ES-I3 (cell line): ENCODE measurements at regions not wholly inside any gene's neighbourhood (a gene's known extent, or its start where the extent isn't known, plus 50 kb on each side); places are given as distances from the start of the nearest gene placed in this dataset.

Experiments
- H3K36me3 ChIP-seq: 2 replicates; pipeline ENCODE4 v1.6.1; 2013; ENCODE audit warnings: mild to moderate bottlenecking, low read length, control low read depth, moderate library complexity; ENCODE audit not compliant: insufficient read depth
- H3K4me1 ChIP-seq: 2 replicates; pipeline ENCODE4 v1.6.1; 2013; ENCODE audit warnings: mild to moderate bottlenecking, control low read depth, low read length; ENCODE audit not compliant: insufficient read depth
- H3K9ac ChIP-seq: 2 replicates; pipeline ENCODE4 v1.6.1; 2013; ENCODE audit warnings: low read depth, mild to moderate bottlenecking, low read length, moderate library complexity
- H3K9me3 ChIP-seq: 2 replicates; pipeline ENCODE4 v1.6.1; 2013; ENCODE audit warnings: mild to moderate bottlenecking, low read length, moderate library complexity; ENCODE audit not compliant: control insufficient read depth, insufficient read depth

DNA sequence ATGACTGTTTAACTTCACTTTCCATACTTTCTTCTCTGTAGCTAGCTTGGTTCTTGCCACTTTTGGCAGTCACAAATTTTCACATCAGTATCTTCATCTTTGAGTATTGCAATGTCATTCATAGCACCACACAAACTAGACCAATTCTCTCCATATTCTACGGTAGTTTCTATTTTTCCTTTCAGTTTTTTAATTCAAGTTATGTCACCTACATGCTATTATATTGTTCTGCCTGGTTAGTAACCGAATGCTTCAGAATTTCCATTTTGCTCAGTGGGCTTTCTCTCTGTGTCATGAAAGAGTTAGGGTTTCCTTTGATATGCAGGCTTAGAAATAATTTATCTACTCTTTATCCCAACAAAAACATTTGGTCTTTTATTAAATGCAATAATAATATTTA, 896.5 kb downstream of the GATA3 start:
- no peaks in the 10 kb centered on the region for H3K4me1 ChIP-seq
- H3K9me3 ChIP-seq, result no peaks in the 10 kb centered on the region
- no peak overlapping the region for H3K9ac ChIP-seq
- no peaks in the 10 kb centered on the region for H3K36me3 ChIP-seq

DNA sequence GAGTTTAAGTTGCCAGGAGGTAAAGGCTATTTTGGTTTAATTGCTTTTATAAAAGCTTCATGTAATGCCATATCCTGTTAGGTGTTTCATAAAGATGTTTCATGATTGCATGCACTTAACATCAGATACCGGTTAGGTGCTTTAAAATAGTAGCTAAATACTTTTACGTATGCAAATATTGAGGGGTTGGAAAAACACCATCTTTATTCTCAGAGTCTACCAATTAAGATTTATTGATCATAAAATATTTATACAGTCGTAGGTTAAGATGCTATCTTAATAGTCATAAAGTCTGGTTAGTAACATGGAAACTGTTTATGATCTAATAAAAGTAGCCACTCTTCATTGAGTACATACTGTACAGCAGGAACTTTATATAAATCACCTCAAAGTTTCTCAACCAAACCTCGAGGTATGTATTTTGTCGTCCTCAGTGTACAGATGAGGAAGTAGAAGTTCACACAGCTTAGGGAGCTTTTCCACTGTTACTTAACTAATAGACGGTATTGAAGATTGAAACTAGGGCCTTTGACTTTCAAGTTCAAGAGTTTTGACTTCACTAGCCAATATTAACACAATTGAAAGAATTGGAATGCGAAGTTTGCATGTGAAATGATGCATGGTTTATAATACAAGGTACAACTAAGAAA, 897.1 kb downstream of the GATA3 start:
- Histone ChIP-seq H3K36me3 (no peaks in the 10 kb centered on the region), H3K9me3 (no peaks in the 10 kb centered on the region), H3K4me1 (no peaks in the 10 kb centered on the region), H3K9ac (no peak overlapping the region)

- no peaks in the 10 kb centered on the region for H3K9me3 ChIP-seq
- H3K9ac ChIP-seq, result no peak overlapping the region
- H3K36me3 ChIP-seq, result no peaks in the 10 kb centered on the region
- H3K4me1 ChIP-seq, result no peaks in the 10 kb centered on the region
These were observed 901.9 kb downstream of the GATA3 start for GRCh38 chr10:8956400-8956799.

DNA sequence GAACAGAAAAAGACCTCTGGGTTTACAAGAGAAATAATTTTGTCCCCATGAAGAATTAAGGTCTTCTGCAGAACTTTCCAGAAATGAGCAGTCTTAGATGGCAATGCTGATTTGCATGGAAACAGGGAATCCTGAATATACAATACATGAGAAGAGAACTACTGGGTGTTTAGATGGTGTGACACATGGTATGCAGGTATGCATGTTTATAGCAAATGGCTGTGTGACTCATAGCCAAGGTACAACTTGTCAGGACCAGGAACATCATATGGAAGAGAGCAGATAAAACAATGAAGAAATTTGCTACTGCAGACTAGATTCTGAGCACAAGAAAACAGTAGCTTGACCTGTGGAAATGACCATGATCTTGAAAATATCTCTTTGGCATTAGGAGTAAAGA, 907.8 kb downstream of the GATA3 start:
- Histone ChIP-seq H3K4me1 (no peaks in the 10 kb centered on the region; the same call in 1 of the 2 replicates), H3K9ac (no peak overlapping the region), H3K36me3 (no peaks in the 10 kb centered on the region), H3K9me3 (no peaks in the 10 kb centered on the region)

DNA sequence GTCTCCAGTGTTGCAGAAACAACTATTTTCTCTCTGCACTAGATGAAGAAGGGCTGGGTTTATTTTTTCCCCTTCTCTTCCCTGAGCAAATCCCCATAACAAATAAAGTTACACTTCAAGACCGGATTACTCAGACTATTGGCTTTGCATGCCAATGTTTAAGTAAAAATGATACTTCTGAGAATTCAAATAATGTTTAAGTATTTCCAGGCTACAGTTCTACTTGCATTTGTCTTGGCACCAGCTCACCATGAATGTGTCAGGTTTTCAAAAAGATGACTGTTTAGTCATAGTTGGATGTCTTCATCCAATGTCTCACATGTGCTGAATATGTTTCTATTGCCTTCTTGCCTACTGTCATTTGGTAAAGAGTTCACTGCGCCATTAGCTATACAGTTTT, 912.6 kb downstream of the GATA3 start:
- no peaks in the 10 kb centered on the region for H3K36me3 ChIP-seq
- no peak overlapping the region for H3K9ac ChIP-seq
- H3K9me3 ChIP-seq, result no peaks in the 10 kb centered on the region; the same call in 1 of the 2 replicates
- no peaks in the 10 kb centered on the region; the same call in 1 of the 2 replicates for H3K4me1 ChIP-seq

GRCh38 chr10:8969853-8970252, 915.4 kb downstream of the GATA3 start:
- Histone ChIP-seq H3K9ac (no peak overlapping the region), H3K4me1 (no peaks in the 10 kb centered on the region), H3K9me3 (no peaks in the 10 kb centered on the region; the same call in 1 of the 2 replicates), H3K36me3 (no peaks in the 10 kb centered on the region)

DNA sequence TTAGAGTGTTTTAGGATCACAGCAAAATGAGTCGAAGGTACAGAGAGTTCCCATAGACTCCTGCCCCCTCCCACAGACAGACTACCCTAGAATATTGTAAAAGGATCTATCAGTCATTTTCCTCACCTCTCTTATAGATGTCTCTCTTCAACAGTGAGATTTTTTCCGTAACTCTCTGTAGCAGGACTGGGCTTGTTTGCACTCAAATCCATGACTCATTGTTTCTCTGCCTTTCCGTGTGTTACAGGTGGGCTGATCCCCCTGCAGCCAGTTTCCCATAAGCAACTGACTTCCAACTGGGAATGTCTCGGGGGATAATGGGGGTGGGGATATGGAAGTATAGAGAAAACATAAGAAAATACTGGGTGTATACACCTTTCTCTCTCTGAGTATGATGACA, 921.0 kb downstream of the GATA3 start:
- Histone ChIP-seq H3K9me3 (no peaks in the 10 kb centered on the region), H3K36me3 (no peaks in the 10 kb centered on the region), H3K4me1 (peaks cover 7% of the 10 kb centered on the region; the same call in 1 of the 2 replicates), H3K9ac (no peak overlapping the region)

- Histone ChIP-seq H3K9me3 (no peaks in the 10 kb centered on the region), H3K36me3 (no peaks in the 10 kb centered on the region), H3K4me1 (peaks cover 7% of the 10 kb centered on the region; the same call in 1 of the 2 replicates), H3K9ac (no peak overlapping the region)
These were observed 923.6 kb downstream of the GATA3 start for GRCh38 chr10:8978100-8978499.

DNA sequence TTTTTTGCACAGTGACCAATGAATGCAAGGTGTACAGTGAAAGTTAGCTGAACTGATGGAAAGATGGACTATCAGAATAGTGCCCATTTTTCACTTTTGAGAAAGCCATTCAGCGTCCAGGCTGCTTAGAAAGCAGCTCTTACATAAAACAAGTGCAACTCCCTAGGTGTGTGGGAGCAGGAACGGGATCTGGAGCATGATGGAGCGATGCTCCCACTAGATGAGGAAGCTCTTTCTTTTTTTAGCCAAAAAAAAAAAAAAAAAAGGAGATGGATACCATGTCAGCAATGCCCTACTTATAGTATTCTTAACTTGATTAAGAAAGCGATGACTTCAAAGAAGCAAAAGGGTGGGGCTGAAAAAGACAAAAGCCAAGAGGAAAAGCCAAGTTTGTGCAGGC, 925.5 kb downstream of the GATA3 start:
- Histone ChIP-seq H3K4me1 (peaks cover 7% of the 10 kb centered on the region; the same call in 1 of the 2 replicates), H3K36me3 (no peaks in the 10 kb centered on the region), H3K9me3 (no peaks in the 10 kb centered on the region), H3K9ac (no peak overlapping the region)

GRCh38 chr10:8981277-8981676, 926.8 kb downstream of the GATA3 start:
- Histone ChIP-seq H3K4me1 (no peaks in the 10 kb centered on the region), H3K36me3 (no peaks in the 10 kb centered on the region), H3K9me3 (no peaks in the 10 kb centered on the region), H3K9ac (no peak overlapping the region)

GRCh38 chr10:8985651-8986050, 931.2 kb downstream of the GATA3 start:
- no peaks in the 10 kb centered on the region for H3K9me3 ChIP-seq
- H3K36me3 ChIP-seq, result no peaks in the 10 kb centered on the region

GRCh38 chr10:8986975-8987374, 932.5 kb downstream of the GATA3 start:
- Histone ChIP-seq H3K36me3 (no peaks in the 10 kb centered on the region), H3K9ac (no peak overlapping the region), H3K4me1 (no peaks in the 10 kb centered on the region), H3K9me3 (no peaks in the 10 kb centered on the region)

More at GRCh38 chr10:8985651-8986050, 931.2 kb downstream of the GATA3 start:
- Histone ChIP-seq H3K4me1 (no peaks in the 10 kb centered on the region), H3K9ac (no peak overlapping the region)

GRCh38 chr10:8987712-8988111, 933.2 kb downstream of the GATA3 start:
- H3K9ac ChIP-seq, result no peak overlapping the region
- no peaks in the 10 kb centered on the region for H3K9me3 ChIP-seq
- no peaks in the 10 kb centered on the region for H3K4me1 ChIP-seq
- no peaks in the 10 kb centered on the region for H3K36me3 ChIP-seq

DNA sequence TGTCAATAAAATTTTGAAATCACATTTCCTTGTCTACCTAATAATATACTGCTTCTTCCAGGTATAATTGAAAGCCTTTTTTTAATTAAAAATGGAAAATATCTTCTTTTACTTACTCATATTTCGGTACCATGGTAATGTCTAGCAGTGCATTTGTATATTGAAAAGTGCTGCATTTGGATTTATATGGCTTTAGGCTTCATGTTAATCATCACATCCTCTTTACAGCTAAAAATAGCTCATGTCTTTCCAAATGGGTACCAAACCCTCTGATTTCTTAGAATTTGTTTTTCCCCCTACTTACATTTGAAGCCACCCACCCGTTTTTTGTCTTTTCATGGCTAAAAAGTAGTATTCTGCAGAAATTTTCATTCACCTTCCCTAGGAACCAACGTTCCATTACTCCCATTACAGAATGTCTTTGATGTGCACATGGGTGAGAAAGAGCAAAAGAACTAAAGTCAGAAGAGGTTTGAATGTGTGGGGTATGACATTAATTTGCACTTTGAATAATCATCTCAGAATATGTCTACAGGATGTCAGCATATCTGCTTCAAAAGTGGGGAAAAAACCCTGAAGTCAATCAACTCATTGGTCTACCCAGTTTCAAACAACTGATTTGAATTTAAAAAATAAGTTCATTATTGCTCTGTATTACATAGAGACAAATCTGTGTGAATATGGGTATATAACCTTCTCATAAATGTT, 935.9 kb downstream of the GATA3 start:
- H3K4me1 ChIP-seq, result no peaks in the 10 kb centered on the region
- H3K36me3 ChIP-seq, result no peaks in the 10 kb centered on the region
- H3K9ac ChIP-seq, result no peak overlapping the region
- no peaks in the 10 kb centered on the region for H3K9me3 ChIP-seq

- Histone ChIP-seq H3K36me3 (no peaks in the 10 kb centered on the region), H3K4me1 (no peaks in the 10 kb centered on the region), H3K9ac (no peak overlapping the region), H3K9me3 (no peaks in the 10 kb centered on the region)
These were observed 937.5 kb downstream of the GATA3 start for GRCh38 chr10:8992009-8992408.
